HFF-Myc (cell line): ENCODE measurements at regions not wholly inside any gene's neighbourhood (a gene's known extent, or its start where the extent isn't known, plus 50 kb on each side); places are given as distances from the start of the nearest gene placed in this dataset.

ENCODE experiments used
- DNase-seq: peaks from one replicate; pipeline ENCODE4 v3.0.0-alpha.2; 2011; ENCODE audit warnings: low read depth; ENCODE audit errors: extremely low read depth
- H3K4me3 ChIP-seq: replicated peaks from 2 replicates; pipeline ENCODE4 v1.5.1; 2011; ENCODE audit warnings: low read depth, mild to moderate bottlenecking, control low read depth, low read length
- TF ChIP-seq, protein P1 (sequence below): IDR thresholded peaks from 2 replicates; pipeline ENCODE4 v1.5.1; 2012; ENCODE audit warnings: mild to moderate bottlenecking, low read depth, low read length, control low read depth; ENCODE audit errors: missing control alignments

DNA sequence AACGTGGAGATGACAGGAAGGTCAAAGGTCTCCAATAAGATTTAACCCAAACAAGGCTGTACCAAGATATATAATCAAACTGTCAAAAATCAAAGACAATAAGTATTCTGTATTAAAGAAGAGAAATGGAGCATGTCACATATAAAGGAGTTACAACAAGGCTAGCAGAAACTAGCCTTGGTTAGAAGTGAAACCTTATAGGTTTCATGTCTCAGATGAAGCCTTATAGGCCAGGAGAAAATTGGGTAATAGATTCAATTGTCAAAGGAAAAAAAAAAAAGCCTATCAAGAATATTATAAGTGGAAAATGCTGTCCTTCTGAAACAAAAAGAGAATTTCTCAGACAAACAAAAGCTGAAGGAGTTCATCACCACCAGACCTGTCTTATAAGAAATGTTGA lies 419.4 kb downstream of the CDH11 start:
- TF ChIP-seq, protein P1, sequence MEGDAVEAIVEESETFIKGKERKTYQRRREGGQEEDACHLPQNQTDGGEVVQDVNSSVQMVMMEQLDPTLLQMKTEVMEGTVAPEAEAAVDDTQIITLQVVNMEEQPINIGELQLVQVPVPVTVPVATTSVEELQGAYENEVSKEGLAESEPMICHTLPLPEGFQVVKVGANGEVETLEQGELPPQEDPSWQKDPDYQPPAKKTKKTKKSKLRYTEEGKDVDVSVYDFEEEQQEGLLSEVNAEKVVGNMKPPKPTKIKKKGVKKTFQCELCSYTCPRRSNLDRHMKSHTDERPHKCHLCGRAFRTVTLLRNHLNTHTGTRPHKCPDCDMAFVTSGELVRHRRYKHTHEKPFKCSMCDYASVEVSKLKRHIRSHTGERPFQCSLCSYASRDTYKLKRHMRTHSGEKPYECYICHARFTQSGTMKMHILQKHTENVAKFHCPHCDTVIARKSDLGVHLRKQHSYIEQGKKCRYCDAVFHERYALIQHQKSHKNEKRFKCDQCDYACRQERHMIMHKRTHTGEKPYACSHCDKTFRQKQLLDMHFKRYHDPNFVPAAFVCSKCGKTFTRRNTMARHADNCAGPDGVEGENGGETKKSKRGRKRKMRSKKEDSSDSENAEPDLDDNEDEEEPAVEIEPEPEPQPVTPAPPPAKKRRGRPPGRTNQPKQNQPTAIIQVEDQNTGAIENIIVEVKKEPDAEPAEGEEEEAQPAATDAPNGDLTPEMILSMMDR: no peak
- no peak for DNase-seq
- H3K4me3 ChIP-seq: no peak overlapping the region

DNA sequence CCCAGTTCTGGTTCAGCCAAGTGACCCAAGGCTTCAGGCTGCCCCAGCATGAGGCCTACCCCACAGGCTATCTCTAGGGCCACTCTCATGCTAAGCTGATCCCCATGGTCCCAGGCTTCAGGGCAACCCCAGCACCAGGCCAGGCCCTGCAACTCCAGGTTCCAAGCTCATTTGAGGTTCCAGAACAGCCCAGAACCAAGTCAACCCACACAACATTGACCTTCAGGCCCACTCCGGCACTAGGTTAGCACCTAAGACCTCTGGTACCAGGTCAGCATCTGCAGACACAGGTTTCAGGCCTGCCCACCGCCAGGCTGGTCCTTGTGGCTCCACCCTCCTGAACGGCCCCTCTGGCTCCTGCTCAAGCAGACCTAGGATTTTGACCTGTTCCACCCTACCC lies 421.2 kb downstream of the CDH11 start:
- TF ChIP-seq, protein P1: no peak
- DNase-seq: no peak
- no peak overlapping the region for H3K4me3 ChIP-seq

DNA sequence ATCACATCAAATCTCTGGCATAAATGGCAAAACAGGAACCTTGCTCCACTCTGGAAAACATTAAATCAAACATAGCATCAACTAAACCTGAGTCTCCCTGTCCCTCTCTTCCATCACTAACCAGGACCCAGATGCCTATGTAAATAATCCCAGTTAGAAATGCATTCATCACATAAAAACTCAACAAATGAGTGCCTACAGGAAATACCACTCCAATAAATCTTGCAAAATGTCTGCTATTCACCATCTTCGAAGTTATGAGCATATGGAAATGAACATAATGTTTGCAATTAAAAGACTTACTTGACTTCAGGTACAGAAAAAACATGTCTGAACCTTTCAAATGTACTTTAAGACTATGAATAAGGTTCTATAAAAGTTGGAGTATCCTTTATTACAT lies 425.0 kb downstream of the CDH11 start:
- TF ChIP-seq, protein P1: no peak
- no peak overlapping the region for H3K4me3 ChIP-seq
- no peak for DNase-seq

DNA sequence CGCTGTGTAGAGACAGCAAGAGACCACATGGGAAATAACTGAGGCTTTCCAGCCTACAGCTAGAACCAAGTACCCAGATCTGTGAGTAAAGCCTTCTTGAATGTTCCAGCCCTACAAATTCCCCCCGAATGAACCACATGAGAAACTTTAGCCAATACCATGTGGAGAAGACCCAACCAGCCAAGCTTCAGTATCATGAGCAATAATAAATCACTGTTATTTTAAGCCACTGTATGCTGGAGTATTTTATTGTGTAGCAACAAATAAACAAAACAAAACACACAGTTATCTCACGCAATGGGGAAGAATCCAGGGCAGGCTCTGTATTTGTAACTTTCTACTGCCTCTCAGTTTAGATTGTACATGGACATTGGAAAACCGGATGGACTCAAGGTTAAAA lies 426.2 kb downstream of the CDH11 start:
- no peak for DNase-seq
- no peak overlapping the region for H3K4me3 ChIP-seq
- TF ChIP-seq, protein P1: no peak

DNA sequence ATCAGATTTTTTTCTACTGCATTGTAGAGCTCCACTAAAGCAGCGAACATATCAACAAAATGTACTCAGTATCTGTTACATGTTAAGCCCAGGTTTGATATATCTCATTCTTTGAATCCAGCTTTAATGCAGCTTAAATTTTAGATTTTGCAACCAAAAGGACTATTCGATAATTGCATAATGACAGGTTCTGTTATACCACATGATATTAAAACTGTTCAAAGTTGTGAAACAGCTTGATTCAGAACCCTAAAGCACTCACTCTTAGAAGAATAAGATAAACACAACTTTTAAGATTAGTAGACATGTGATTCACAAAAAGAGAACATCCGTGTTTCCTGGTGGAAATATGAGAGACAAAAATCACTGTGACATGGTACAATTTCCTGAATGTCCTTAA lies 427.9 kb downstream of the CDH11 start:
- TF ChIP-seq, protein P1: no peak
- DNase-seq: no peak
- no peak overlapping the region for H3K4me3 ChIP-seq

DNA sequence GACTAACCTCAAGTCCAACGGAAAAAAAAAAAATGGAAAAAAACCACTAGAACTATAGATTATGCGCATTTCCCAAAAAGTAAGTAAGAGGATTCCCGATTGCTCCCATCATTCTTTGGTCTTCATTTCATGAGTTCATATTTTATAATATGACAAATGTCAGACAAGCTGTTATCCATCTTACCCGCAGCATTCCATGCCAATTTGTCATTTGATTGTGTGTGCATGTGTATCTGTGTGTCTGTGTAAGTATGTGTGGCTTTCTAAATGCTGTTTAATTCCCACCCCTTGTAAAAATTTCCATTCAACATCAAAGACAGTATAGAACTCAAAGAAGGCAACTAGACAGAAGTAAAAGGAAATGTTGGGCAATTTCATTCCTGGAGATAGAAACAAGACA lies 434.1 kb downstream of the CDH11 start:
- no peak overlapping the region for H3K4me3 ChIP-seq
- DNase-seq: no peak
- TF ChIP-seq, protein P1: no peak

DNA sequence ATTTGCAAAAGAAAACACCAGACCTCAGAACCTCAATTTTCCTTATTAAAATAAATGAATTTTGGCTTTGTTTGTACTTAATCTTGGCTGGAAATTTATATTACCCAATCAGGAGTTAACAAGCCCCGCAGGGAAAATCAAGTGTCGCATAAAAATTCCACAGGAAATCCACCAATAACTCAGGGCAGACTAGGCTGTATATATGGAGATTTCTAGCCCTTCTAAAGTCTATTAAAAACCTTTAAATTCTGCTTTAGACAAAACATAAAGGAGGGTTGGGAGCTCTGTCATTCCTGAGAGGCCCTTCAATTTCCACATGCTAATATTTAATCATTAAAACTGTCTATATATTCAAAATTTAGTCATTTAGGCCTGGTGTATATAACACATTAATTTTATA lies 434.7 kb downstream of the CDH11 start:
- no peak for DNase-seq
- no peak overlapping the region for H3K4me3 ChIP-seq
- TF ChIP-seq, protein P1: no peak
